ENCODE measurements at regions not wholly inside any gene's neighbourhood (a gene's known extent, or its start where the extent isn't known, plus 50 kb on each side); places are given as distances from the start of the nearest gene placed in this dataset.

DNA sequence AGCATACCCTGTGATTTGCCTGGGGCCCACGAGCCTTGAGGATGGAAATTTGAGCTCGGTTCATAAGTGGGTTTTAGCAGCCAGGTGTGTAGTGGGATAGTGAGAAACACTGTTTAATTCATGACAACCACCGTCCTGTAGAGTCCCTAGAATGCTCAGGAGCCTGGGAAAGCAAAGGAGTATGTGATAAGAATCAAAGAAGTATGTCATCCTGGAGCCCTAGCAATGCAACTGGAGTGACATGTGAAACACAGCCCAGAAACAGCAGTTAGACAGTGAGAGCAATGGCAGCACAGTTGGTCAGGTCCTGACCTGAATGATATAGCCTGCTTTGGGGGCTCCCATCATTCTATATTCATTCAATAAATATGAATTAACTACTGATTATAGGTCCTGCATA is 161.2 kb upstream of the ECI2 start:
- TF ChIP-seq TAF1 (IDR thresholded peaks at IDR 0.05; ENCODE audit: borderline replicate concordance, insufficient read depth, low read length) (no peak), POLR2AphosphoS5 (IDR thresholded peaks at IDR 0.05; ENCODE audit: low read depth, low read length) (no peak), SIN3A (IDR thresholded peaks at IDR 0.05; ENCODE audit: borderline replicate concordance, insufficient read depth, low read length) (no peak)
- TF ChIP-seq, protein P1, sequence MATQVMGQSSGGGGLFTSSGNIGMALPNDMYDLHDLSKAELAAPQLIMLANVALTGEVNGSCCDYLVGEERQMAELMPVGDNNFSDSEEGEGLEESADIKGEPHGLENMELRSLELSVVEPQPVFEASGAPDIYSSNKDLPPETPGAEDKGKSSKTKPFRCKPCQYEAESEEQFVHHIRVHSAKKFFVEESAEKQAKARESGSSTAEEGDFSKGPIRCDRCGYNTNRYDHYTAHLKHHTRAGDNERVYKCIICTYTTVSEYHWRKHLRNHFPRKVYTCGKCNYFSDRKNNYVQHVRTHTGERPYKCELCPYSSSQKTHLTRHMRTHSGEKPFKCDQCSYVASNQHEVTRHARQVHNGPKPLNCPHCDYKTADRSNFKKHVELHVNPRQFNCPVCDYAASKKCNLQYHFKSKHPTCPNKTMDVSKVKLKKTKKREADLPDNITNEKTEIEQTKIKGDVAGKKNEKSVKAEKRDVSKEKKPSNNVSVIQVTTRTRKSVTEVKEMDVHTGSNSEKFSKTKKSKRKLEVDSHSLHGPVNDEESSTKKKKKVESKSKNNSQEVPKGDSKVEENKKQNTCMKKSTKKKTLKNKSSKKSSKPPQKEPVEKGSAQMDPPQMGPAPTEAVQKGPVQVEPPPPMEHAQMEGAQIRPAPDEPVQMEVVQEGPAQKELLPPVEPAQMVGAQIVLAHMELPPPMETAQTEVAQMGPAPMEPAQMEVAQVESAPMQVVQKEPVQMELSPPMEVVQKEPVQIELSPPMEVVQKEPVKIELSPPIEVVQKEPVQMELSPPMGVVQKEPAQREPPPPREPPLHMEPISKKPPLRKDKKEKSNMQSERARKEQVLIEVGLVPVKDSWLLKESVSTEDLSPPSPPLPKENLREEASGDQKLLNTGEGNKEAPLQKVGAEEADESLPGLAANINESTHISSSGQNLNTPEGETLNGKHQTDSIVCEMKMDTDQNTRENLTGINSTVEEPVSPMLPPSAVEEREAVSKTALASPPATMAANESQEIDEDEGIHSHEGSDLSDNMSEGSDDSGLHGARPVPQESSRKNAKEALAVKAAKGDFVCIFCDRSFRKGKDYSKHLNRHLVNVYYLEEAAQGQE (IDR thresholded peaks at IDR 0.05; ENCODE audit: insufficient read depth in 1 of 2, low read depth in 2 of 2, low read length in 2 of 2) = no peak

Measured in PFSK-1 (cell line).